ENCODE measurements at regions not wholly inside any gene's neighbourhood (a gene's known extent, or its start where the extent isn't known, plus 50 kb on each side); places are given as distances from the start of the nearest gene placed in this dataset.

DNA sequence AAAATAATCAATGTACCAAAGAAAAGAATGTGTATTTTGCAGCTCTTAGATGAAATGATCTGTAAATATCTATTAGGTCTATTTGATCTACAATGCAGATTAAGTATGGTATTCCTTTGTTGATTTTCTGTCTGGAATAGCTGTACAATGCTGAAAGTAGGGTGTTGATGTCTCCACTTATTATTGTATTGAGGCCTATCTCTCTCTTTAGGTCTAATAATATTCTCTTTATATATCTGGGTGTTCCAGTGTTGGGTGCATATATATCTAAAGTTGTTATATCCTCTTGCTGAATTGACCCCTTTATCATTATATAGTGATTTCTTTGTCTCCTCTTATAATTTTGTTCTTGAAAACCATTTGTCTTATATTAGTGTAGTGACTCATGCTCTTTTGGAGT is 885.5 kb upstream of the FOXG1 start:
- CTCF ChIA-PET: no interaction called here
- TF ChIP-seq REST (IDR thresholded peaks at IDR 0.05; ENCODE audit: insufficient read depth in 1 of 2, low read depth in 2 of 2, low read length in 1 of 2): no peak
- TF ChIP-seq SIN3A (IDR thresholded peaks at IDR 0.05; ENCODE audit: borderline replicate concordance, insufficient read depth, low read depth, low read length): no peak
- no peak for TF ChIP-seq POLR2AphosphoS5 (IDR thresholded peaks at IDR 0.05; ENCODE audit: low read depth, low read length)
- TF ChIP-seq TCF7L2 (IDR thresholded peaks at IDR 0.05; ENCODE audit: low read depth, low read length): no peak
- TF ChIP-seq, protein P1, sequence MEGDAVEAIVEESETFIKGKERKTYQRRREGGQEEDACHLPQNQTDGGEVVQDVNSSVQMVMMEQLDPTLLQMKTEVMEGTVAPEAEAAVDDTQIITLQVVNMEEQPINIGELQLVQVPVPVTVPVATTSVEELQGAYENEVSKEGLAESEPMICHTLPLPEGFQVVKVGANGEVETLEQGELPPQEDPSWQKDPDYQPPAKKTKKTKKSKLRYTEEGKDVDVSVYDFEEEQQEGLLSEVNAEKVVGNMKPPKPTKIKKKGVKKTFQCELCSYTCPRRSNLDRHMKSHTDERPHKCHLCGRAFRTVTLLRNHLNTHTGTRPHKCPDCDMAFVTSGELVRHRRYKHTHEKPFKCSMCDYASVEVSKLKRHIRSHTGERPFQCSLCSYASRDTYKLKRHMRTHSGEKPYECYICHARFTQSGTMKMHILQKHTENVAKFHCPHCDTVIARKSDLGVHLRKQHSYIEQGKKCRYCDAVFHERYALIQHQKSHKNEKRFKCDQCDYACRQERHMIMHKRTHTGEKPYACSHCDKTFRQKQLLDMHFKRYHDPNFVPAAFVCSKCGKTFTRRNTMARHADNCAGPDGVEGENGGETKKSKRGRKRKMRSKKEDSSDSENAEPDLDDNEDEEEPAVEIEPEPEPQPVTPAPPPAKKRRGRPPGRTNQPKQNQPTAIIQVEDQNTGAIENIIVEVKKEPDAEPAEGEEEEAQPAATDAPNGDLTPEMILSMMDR (IDR thresholded peaks at IDR 0.05): no peak
- ATAC-seq (no peak), DNase-seq (ENCODE audit: low read depth, low spot score) (no peak)
- BruUV-seq (replicated peaks): no TSS peak
- in situ Hi-C loops (cut with HindIII; ENCODE audit: low pct_unique_long_range_greater_than_20kb, low sequenced_read_pairs): no loop called here
- no peaks in the 10 kb centered on the region for H3K36me3 ChIP-seq (ENCODE audit: control insufficient read depth, insufficient read depth, low read length)
- H3K9me3 ChIP-seq (ENCODE audit: control insufficient read depth, insufficient read depth, low read depth, low read length): no peaks in the 10 kb centered on the region
- H3K27me3 ChIP-seq (ENCODE audit: control insufficient read depth, insufficient read depth, low read length): no peaks in the 10 kb centered on the region
- no peak overlapping the region for H3K4me3 ChIP-seq (ENCODE audit: low read depth in 2 of 2, low read length in 2 of 2)
- intact Hi-C loops (cut with micrococcal nuclease; ENCODE audit: unreplicated experiment): no loop called here
- no peak overlapping the region for H3K27ac ChIP-seq (ENCODE audit: low read length)
- no peaks in the 10 kb centered on the region for H3K4me1 ChIP-seq (ENCODE audit: control insufficient read depth, insufficient read depth, low read length)
- POLR2A ChIA-PET: no interaction called here

DNA sequence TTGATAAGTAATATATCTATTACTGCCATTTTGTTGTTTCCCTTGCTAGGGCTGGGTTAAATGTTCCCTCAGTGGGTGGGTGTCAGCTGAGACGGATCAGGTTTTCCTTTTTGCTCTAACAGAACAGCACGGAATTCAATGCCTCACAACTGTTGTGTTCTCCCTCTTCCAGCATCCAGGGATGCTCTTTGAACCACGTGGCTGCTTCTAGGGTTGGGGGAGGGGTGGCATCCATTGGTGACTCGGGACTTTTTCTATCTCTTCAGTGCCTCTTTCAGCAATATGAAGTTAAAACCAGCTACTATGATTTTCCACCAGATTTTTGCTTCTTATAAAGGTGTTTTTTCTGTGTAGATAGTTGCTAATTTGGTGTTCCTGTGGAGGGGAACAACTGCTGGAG is 884.9 kb upstream of the FOXG1 start:
- DNase-seq (ENCODE audit: low read depth, low spot score): no peak
- Histone ChIP-seq H3K9me3 (ENCODE audit: control insufficient read depth, insufficient read depth, low read depth, low read length) (no peaks in the 10 kb centered on the region), H3K27ac (ENCODE audit: low read length) (no peak overlapping the region), H3K4me3 (ENCODE audit: low read depth in 2 of 2, low read length in 2 of 2) (no peak overlapping the region), H3K27me3 (ENCODE audit: control insufficient read depth, insufficient read depth, low read length) (no peaks in the 10 kb centered on the region), H3K4me1 (ENCODE audit: control insufficient read depth, insufficient read depth, low read length) (no peaks in the 10 kb centered on the region), H3K36me3 (ENCODE audit: control insufficient read depth, insufficient read depth, low read length) (no peaks in the 10 kb centered on the region)
- CTCF ChIA-PET: no interaction called here
- BruUV-seq (replicated peaks): no TSS peak
- POLR2A ChIA-PET: no interaction called here
- TF ChIP-seq POLR2AphosphoS5 (IDR thresholded peaks at IDR 0.05; ENCODE audit: low read depth, low read length) (no peak), SIN3A (IDR thresholded peaks at IDR 0.05; ENCODE audit: borderline replicate concordance, insufficient read depth, low read depth, low read length) (no peak), TCF7L2 (IDR thresholded peaks at IDR 0.05; ENCODE audit: low read depth, low read length) (no peak), REST (IDR thresholded peaks at IDR 0.05; ENCODE audit: insufficient read depth in 1 of 2, low read depth in 2 of 2, low read length in 1 of 2) (no peak)
- TF ChIP-seq, protein P1 (IDR thresholded peaks at IDR 0.05): no peak
- intact Hi-C loops (cut with micrococcal nuclease; ENCODE audit: unreplicated experiment): no loop called here
- ATAC-seq: no peak
- in situ Hi-C loops (cut with HindIII; ENCODE audit: low pct_unique_long_range_greater_than_20kb, low sequenced_read_pairs): no loop called here
